Loucy (cell line): ENCODE measurements at regions not wholly inside any gene's neighbourhood (a gene's known extent, or its start where the extent isn't known, plus 50 kb on each side); places are given as distances from the start of the nearest gene placed in this dataset.

Source experiments
- H2AFZ ChIP-seq: fragments of 200-600 bp; sonication (generic); 2 replicates; pipeline ENCODE4 v1.6.0; 2016; ENCODE audit warnings: antibody characterized with exemption, mild to moderate bottlenecking, low read length, moderate library complexity
- H3F3A ChIP-seq: fragments of 200-600 bp; 2 replicates; pipeline ENCODE4 v1.6.0; 2016; ENCODE audit warnings: antibody characterized with exemption, low read depth, mild to moderate bottlenecking
- H3K27me3 ChIP-seq: fragments of 200-600 bp; sonication (generic); 2 replicates; pipeline ENCODE4 v1.6.1; 2014; ENCODE audit warnings: low read length, mild to moderate bottlenecking; ENCODE audit not compliant: insufficient read depth, poor library complexity, severe bottlenecking
- H3K36me3 ChIP-seq: fragments of 200-600 bp; sonication (generic); 2 replicates; pipeline ENCODE4 v1.6.1; 2016; ENCODE audit warnings: low read length; ENCODE audit not compliant: insufficient read depth
- H3K4me1 ChIP-seq: fragments of 200-600 bp; sonication (generic); 2 replicates; pipeline ENCODE4 v1.5.1; 2014; ENCODE audit warnings: low read length, mild to moderate bottlenecking; ENCODE audit not compliant: insufficient read depth, poor library complexity, severe bottlenecking
- H3K4me2 ChIP-seq: fragments of 200-600 bp; sonication (generic); 2 replicates; pipeline ENCODE4 v1.6.0; 2014; ENCODE audit warnings: antibody characterized with exemption, low read length, low read depth, mild to moderate bottlenecking; ENCODE audit not compliant: poor library complexity, severe bottlenecking
- H3K4me3 ChIP-seq: fragments of 200-600 bp; sonication (generic); 2 replicates; pipeline ENCODE4 v1.5.1; 2014; ENCODE audit warnings: low read length, mild to moderate bottlenecking, mixed read lengths; ENCODE audit not compliant: poor library complexity, severe bottlenecking
- H3K79me2 ChIP-seq: fragments of 200-600 bp; sonication (generic); 2 replicates; pipeline ENCODE4 v1.6.1; 2014; ENCODE audit warnings: low read length; ENCODE audit not compliant: insufficient read depth
- H3K9ac ChIP-seq: fragments of 200-600 bp; sonication (generic); 2 replicates; pipeline ENCODE4 v1.6.0; 2014; ENCODE audit warnings: mild to moderate bottlenecking, low read depth, low read length, moderate library complexity; ENCODE audit not compliant: poor library complexity, severe bottlenecking
- H3K9me2 ChIP-seq: fragments of 200-600 bp; sonication (generic); replicated peaks from 2 replicates; pipeline ENCODE4 v1.6.1; 2016; ENCODE audit warnings: low read depth, low read length, mixed read lengths
- H3K9me3 ChIP-seq: fragments of 200-600 bp; sonication (generic); 2 replicates; pipeline ENCODE4 v1.6.1; 2014; ENCODE audit warnings: mild to moderate bottlenecking, antibody characterized with exemption, low read length, low read depth; ENCODE audit not compliant: insufficient read depth
- H4K20me1 ChIP-seq: fragments of 200-600 bp; sonication (generic); 2 replicates; pipeline ENCODE4 v1.6.0; 2014; ENCODE audit warnings: antibody characterized with exemption, low read length, mild to moderate bottlenecking; ENCODE audit not compliant: insufficient read depth, poor library complexity, severe bottlenecking
- EZH2phosphoT487 ChIP-seq: fragments of 200-600 bp; IDR thresholded peaks from 2 replicates; pipeline ENCODE4 v1.6.1; 2018; ENCODE audit warnings: antibody characterized with exemption, mild to moderate bottlenecking, moderate library complexity, borderline replicate concordance
- TF ChIP-seq, protein P1 (sequence below): fragments of 200-600 bp; sonication (generic); conservative IDR thresholded peaks from 2 replicates; pipeline ENCODE4 v1.5.1; 2014; ENCODE audit warnings: mild to moderate bottlenecking, antibody characterized with exemption, low read length

DNA sequence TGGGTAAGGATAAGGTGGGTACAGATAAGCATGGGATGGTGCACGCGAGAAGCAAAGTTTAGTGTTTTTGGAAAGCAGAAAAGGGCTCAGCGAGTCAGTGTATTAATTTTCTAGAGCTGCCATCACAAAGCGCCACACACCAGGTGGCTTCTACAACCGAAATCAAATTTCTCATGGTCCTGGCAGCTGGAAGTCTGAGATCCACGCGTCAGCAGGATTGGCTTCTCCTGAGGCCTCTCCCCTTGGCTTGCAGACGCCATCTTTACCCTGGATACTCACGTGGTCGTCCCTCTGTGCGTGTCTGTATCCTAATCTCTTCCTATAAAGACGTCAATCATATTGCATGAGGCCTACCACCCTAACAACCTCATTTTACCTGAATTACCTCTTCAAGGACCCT, 51.5 kb upstream of the USP29 start:
- Histone ChIP-seq H3K4me2 (no peak overlapping the region), H3K27me3 (no peaks in the 10 kb centered on the region), H3K4me3 (no peak overlapping the region), H3K79me2 (no peaks in the 10 kb centered on the region), H3F3A (no peaks in the 10 kb centered on the region), H3K36me3 (no peaks in the 10 kb centered on the region), H3K9me2 (no peaks in the 10 kb centered on the region), H4K20me1 (no peaks in the 10 kb centered on the region), H2AFZ (no peak overlapping the region), H3K4me1 (no peaks in the 10 kb centered on the region), H3K9me3 (peaks cover 9% of the 10 kb centered on the region; the same call in 1 of the 2 replicates), H3K9ac (no peak overlapping the region)
- TF ChIP-seq, protein P1, sequence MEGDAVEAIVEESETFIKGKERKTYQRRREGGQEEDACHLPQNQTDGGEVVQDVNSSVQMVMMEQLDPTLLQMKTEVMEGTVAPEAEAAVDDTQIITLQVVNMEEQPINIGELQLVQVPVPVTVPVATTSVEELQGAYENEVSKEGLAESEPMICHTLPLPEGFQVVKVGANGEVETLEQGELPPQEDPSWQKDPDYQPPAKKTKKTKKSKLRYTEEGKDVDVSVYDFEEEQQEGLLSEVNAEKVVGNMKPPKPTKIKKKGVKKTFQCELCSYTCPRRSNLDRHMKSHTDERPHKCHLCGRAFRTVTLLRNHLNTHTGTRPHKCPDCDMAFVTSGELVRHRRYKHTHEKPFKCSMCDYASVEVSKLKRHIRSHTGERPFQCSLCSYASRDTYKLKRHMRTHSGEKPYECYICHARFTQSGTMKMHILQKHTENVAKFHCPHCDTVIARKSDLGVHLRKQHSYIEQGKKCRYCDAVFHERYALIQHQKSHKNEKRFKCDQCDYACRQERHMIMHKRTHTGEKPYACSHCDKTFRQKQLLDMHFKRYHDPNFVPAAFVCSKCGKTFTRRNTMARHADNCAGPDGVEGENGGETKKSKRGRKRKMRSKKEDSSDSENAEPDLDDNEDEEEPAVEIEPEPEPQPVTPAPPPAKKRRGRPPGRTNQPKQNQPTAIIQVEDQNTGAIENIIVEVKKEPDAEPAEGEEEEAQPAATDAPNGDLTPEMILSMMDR: no peak
- no peak for TF ChIP-seq EZH2phosphoT487

DNA sequence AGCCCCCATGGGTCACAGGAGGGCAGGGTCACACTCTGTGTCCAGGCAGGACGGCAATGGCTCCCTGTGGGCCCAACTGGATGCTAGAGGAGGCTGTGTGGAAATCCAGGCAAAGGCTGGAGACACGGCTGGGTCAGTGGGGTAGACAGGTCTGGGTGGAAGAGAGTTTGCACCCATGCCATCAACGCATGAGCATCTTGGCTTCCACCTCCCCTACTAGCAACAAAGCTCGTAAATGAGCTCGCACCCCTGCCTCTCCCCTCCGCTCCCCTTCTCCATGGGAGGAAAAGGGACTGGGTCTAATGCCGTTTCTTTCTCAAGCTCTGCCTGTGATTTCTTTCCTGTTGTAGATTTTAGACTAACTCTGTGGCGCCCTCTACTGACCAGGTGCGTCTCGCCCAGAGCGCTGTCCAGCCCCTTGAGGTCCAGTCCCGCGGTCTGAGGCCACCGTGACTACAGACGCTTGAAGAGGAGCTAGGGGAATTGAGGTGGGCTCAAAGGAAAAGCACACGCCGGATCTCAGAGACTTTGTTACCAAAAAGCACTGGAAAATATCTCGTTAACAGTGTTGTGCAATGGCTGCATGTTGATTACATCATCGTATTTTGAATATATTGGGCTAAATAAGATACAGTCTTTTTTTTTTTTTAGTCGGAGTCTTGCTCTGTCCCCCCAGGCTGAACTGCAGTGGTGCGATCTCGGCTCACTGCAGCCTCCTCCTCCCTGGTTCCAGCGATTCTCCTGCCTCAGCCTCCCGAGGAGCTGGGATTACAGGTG, 50.7 kb upstream of the USP29 start:
- H3K27me3 ChIP-seq: no peaks in the 10 kb centered on the region
- H3K4me2 ChIP-seq: no peak overlapping the region
- no peak overlapping the region for H2AFZ ChIP-seq
- no peak for TF ChIP-seq EZH2phosphoT487
- TF ChIP-seq, protein P1: peak; percentile 44; the same call in 1 of the 2 replicates
- peaks cover 9% of the 10 kb centered on the region; the same call in 1 of the 2 replicates for H3K9me3 ChIP-seq
- no peaks in the 10 kb centered on the region for H3F3A ChIP-seq
- H3K9me2 ChIP-seq: no peaks in the 10 kb centered on the region
- no peak overlapping the region for H3K9ac ChIP-seq
- H3K79me2 ChIP-seq: no peaks in the 10 kb centered on the region
- no peaks in the 10 kb centered on the region for H4K20me1 ChIP-seq
- H3K36me3 ChIP-seq: no peaks in the 10 kb centered on the region
- H3K4me1 ChIP-seq: no peaks in the 10 kb centered on the region
- no peak overlapping the region for H3K4me3 ChIP-seq
